ENCODE measurements at regions not wholly inside any gene's neighbourhood (a gene's known extent, or its start where the extent isn't known, plus 50 kb on each side); places are given as distances from the start of the nearest gene placed in this dataset.

- Histone ChIP-seq H3K27me3 (no peaks in the 10 kb centered on the region), H3K4me1 (no peaks in the 10 kb centered on the region), H3K9me3 (no peaks in the 10 kb centered on the region), H3K27ac (no peak overlapping the region), H3K36me3 (no peaks in the 10 kb centered on the region), H3K4me3 (no peak overlapping the region)
- 56 to 82% methylated on average over 1 of the region's 1 CpG for WGBS, 2 donors (ENCODE audit: low coverage in 1 of 2)
- TF ChIP-seq EP300 (IDR thresholded peaks at IDR 0.05; ENCODE audit: low read depth): no peak
- no peak for TF ChIP-seq POLR2AphosphoS5 (IDR thresholded peaks at IDR 0.05)
- no peak for TF ChIP-seq POLR2A (IDR thresholded peaks at IDR 0.05)
- in situ Hi-C loops (cut with MboI; ENCODE audit: low pct_ligation_motif_present in 1 of 4, low pct_unique_long_range_greater_than_20kb in 1 of 4, low sequenced_read_pairs in 3 of 4) (no loop called here), intact Hi-C loops (cut with DNase I; ENCODE audit: low total_unique reads) (no loop called here)
- no peak for DNase-seq
Observed at GRCh38 chr4:57364255-57364654, 254.1 kb upstream of the IGFBP7 start.

GRCh38 chr4:57363346-57363745, 253.2 kb upstream of the IGFBP7 start:
- DNase-seq: no peak
- intact Hi-C loops (cut with DNase I; ENCODE audit: low total_unique reads) (no loop called here), in situ Hi-C loops (cut with MboI; ENCODE audit: low pct_ligation_motif_present in 1 of 4, low pct_unique_long_range_greater_than_20kb in 1 of 4, low sequenced_read_pairs in 3 of 4) (no loop called here)
- H3K27ac ChIP-seq: no peak overlapping the region
- H3K4me3 ChIP-seq: no peak overlapping the region
- no peaks in the 10 kb centered on the region for H3K4me1 ChIP-seq
- 26 to 38% methylated on average over 1 of the region's 1 CpG for WGBS, 2 donors (ENCODE audit: low coverage in 1 of 2)
- H3K36me3 ChIP-seq: no peaks in the 10 kb centered on the region
- no peaks in the 10 kb centered on the region for H3K9me3 ChIP-seq
- TF ChIP-seq CTCF (IDR thresholded peaks at IDR 0.05): no peak
- no peak for TF ChIP-seq POLR2AphosphoS5 (IDR thresholded peaks at IDR 0.05)
- no peak for TF ChIP-seq POLR2A (IDR thresholded peaks at IDR 0.05)
- TF ChIP-seq EP300 (IDR thresholded peaks at IDR 0.05; ENCODE audit: low read depth): no peak
- H3K27me3 ChIP-seq: no peaks in the 10 kb centered on the region

- no peak overlapping the region for H3K27ac ChIP-seq
- no peaks in the 10 kb centered on the region for H3K27me3 ChIP-seq
- H3K4me1 ChIP-seq: no peaks in the 10 kb centered on the region
- WGBS, 2 donors (ENCODE audit: low coverage in 1 of 2): 60 to 79% methylated on average over 2 of the region's 2 CpGs
- in situ Hi-C loops (cut with MboI; ENCODE audit: low pct_ligation_motif_present in 1 of 4, low pct_unique_long_range_greater_than_20kb in 1 of 4, low sequenced_read_pairs in 3 of 4): no loop called here
- intact Hi-C loops (cut with DNase I; ENCODE audit: low total_unique reads): no loop called here
- H3K4me3 ChIP-seq: no peak overlapping the region
- no peaks in the 10 kb centered on the region for H3K36me3 ChIP-seq
- H3K9me3 ChIP-seq: no peaks in the 10 kb centered on the region
- TF ChIP-seq EP300 (IDR thresholded peaks at IDR 0.05; ENCODE audit: low read depth) (no peak), POLR2AphosphoS5 (IDR thresholded peaks at IDR 0.05) (no peak), POLR2A (IDR thresholded peaks at IDR 0.05) (no peak), CTCF (IDR thresholded peaks at IDR 0.05) (no peak)
- DNase-seq: no peak
Observed at GRCh38 chr4:57360681-57361080, 250.5 kb upstream of the IGFBP7 start.

GRCh38 chr4:57355101-57355665, 245.0 kb upstream of the IGFBP7 start:
- no peak for TF ChIP-seq CTCF (IDR thresholded peaks at IDR 0.05)
- no peak for TF ChIP-seq POLR2AphosphoS5 (IDR thresholded peaks at IDR 0.05)
- TF ChIP-seq EP300 (IDR thresholded peaks at IDR 0.05; ENCODE audit: low read depth): no peak
- TF ChIP-seq POLR2A (IDR thresholded peaks at IDR 0.05): no peak
- no peak overlapping the region for H3K27ac ChIP-seq
- no peaks in the 10 kb centered on the region for H3K9me3 ChIP-seq
- no peak for DNase-seq
- in situ Hi-C loops (cut with MboI; ENCODE audit: low pct_ligation_motif_present in 1 of 4, low pct_unique_long_range_greater_than_20kb in 1 of 4, low sequenced_read_pairs in 3 of 4): no loop called here
- H3K27me3 ChIP-seq: no peaks in the 10 kb centered on the region
- 52 to 65% methylated on average over 4 of the region's 4 CpGs for WGBS, 2 donors (ENCODE audit: low coverage in 1 of 2)
- no peaks in the 10 kb centered on the region for H3K4me1 ChIP-seq
- no peak overlapping the region for H3K4me3 ChIP-seq
- intact Hi-C loops (cut with DNase I; ENCODE audit: low total_unique reads): no loop called here
- H3K36me3 ChIP-seq: no peaks in the 10 kb centered on the region

- Histone ChIP-seq H3K4me3 (no peak overlapping the region), H3K9me3 (no peaks in the 10 kb centered on the region), H3K36me3 (no peaks in the 10 kb centered on the region), H3K4me1 (no peaks in the 10 kb centered on the region), H3K27ac (no peak overlapping the region), H3K27me3 (no peaks in the 10 kb centered on the region)
- no peak for DNase-seq
- 75% methylated on average over 1 of the region's 1 CpG for WGBS, 2 donors (ENCODE audit: low coverage in 1 of 2)
- intact Hi-C loops (cut with DNase I; ENCODE audit: low total_unique reads): no loop called here
- TF ChIP-seq POLR2AphosphoS5 (IDR thresholded peaks at IDR 0.05): no peak
- no peak for TF ChIP-seq POLR2A (IDR thresholded peaks at IDR 0.05)
- TF ChIP-seq EP300 (IDR thresholded peaks at IDR 0.05; ENCODE audit: low read depth): no peak
- no peak for TF ChIP-seq CTCF (IDR thresholded peaks at IDR 0.05)
- in situ Hi-C loops (cut with MboI; ENCODE audit: low pct_ligation_motif_present in 1 of 4, low pct_unique_long_range_greater_than_20kb in 1 of 4, low sequenced_read_pairs in 3 of 4): no loop called here
Observed at GRCh38 chr4:57351731-57352130, 241.5 kb upstream of the IGFBP7 start.

Data from transverse colon (tissue), 4 donors.